Spleen (tissue), 7 donors: ENCODE measurements at regions not wholly inside any gene's neighbourhood (a gene's known extent, or its start where the extent isn't known, plus 50 kb on each side); places are given as distances from the start of the nearest gene placed in this dataset.

Experiments
- CTCF ChIP-seq, 11 experiments: fragments of 200-600 bp in 7 of 11; fragments of 450-650 bp in 4 of 11; sonication (generic) in 4 of 11; IDR thresholded peaks in 8 of 11; conservative IDR thresholded peaks in 3 of 11; 1 replicate in 7 of 11; 2 replicates in 4 of 11; pipeline versions ENCODE4 v1.4.0 to v1.8.0; 2016 to 2021; ENCODE audit warnings: antibody characterized with exemption in 11 of 11, inconsistent platforms in 4 of 11, mild to moderate bottlenecking in 1 of 11
- POLR2A ChIP-seq, 3 donors: fragments of 450-650 bp; IDR thresholded peaks; one replicate each; pipeline ENCODE4 v1.5.1; 2017; ENCODE audit warnings: antibody characterized with exemption in 3 of 3, mild to moderate bottlenecking in 1 of 3
- donor health status: DM: no; HTN: no; CAD: no; lungs with moderate emphysema.
- donor health status: DM: no; HTN: no; CAD: no.
- donor health status: DM: no; HTN: no; CAD: no.

- no peak for TF ChIP-seq POLR2A (IDR thresholded peaks at IDR 0.05)
- no peak for TF ChIP-seq CTCF (IDR thresholded peaks at IDR 0.05 in 8 of 11, conservative IDR thresholded peaks at IDR 0.05 in 3 of 11)
Observed at GRCh38 chr14:82079553-82079952, 545.9 kb upstream of the SEL1L start.
